22Rv1 (cell line): ENCODE measurements at regions not wholly inside any gene's neighbourhood (a gene's known extent, or its start where the extent isn't known, plus 50 kb on each side); places are given as distances from the start of the nearest gene placed in this dataset.

Experiments used
- CTCF ChIP-seq: fragments of 450-650 bp; IDR thresholded peaks from 2 replicates; pipeline ENCODE4 v1.5.1; 2017; ENCODE audit warnings: mild to moderate bottlenecking
- ZFX ChIP-seq: fragments of 450-650 bp; IDR thresholded peaks from 2 replicates; pipeline ENCODE4 v1.6.1; 2017; ENCODE audit warnings: antibody characterized with exemption, borderline replicate concordance

- TF ChIP-seq CTCF (no peak), ZFX (no peak)
Measured at GRCh38 chr11:21711341-21711740, 481.5 kb upstream of the ANO5 start.
